K562 (cell line): ENCODE measurements at regions not wholly inside any gene's neighbourhood (a gene's known extent, or its start where the extent isn't known, plus 50 kb on each side); places are given as distances from the start of the nearest gene placed in this dataset.

Experiments used
- ATAC-seq: fragments of 200-7000 bp; cut with Tn5 transposase; 3 replicates; pipeline ENCODE4 v1.9.1; 2020; ENCODE audit warnings: moderate library complexity
- BruUV-seq: library from RNA; stranded (reverse); fragments of 400-500 nt; replicated peaks from 2 replicates; lab custom pipeline; 2021; lab: Mats Ljungman, UMichigan
- CTCF ChIA-PET: fragments of 300-600 bp; formaldehyde crosslinking; extraction: SDS; loops from one replicate; lab custom pipeline; 2021; ENCODE audit warnings: low intra/inter-chr PET ratio; lab: Yijun Ruan, JAX
- POLR2A ChIA-PET: fragments of 300-600, 350-650 bp; sonication (Branson Sonifier 250); formaldehyde crosslinking; extraction: SDS; loops from one replicate; lab custom pipeline; 2021; ENCODE audit warnings: antibody characterized with exemption, inconsistent platforms; lab: Yijun Ruan, JAX
- DNase-seq, 4 experiments: peaks; one replicate each; pipeline versions ENCODE4 v3.0.0 to v3.0.0-alpha.2; 2011 to 2018; ENCODE audit warnings: low spot score in 3 of 4, mixed read lengths in 3 of 4; ENCODE audit errors: extremely low read depth in 1 of 4
- FAIRE-seq: peaks from 2 replicates; lab custom pipeline; 2011; peaks lifted over from hg19 to GRCh38; lab: Jason Lieb, UNC
- H2AFZ ChIP-seq: 2 replicates; pipeline ENCODE4 v1.6.0; 2011; ENCODE audit warnings: low read depth, low read length, control low read depth, inconsistent platforms
- H3K27ac ChIP-seq: fragments of 200-600 bp; 3 replicates; pipeline ENCODE4 v1.8.0; 2011; ENCODE audit warnings: low read depth, mild to moderate bottlenecking, control low read depth, inconsistent platforms, low read length, moderate library complexity, mixed read lengths; ENCODE audit errors: extremely low read depth
- H3K27me3 ChIP-seq, 2 experiments: fragments of 300-600 bp in 1 of 2; 2 replicates in 1 of 2; 3 replicates in 1 of 2; pipeline versions ENCODE4 v1.6.0 to v1.8.0; 2011; ENCODE audit warnings: inconsistent platforms in 2 of 2, low read length in 2 of 2, mild to moderate bottlenecking in 1 of 2, mixed read lengths in 1 of 2, moderate library complexity in 1 of 2; ENCODE audit not compliant: control insufficient read depth in 2 of 2, insufficient read depth in 2 of 2
- H3K36me3 ChIP-seq: fragments of 300-600 bp; 3 replicates; pipeline ENCODE4 v1.8.0; 2011; ENCODE audit warnings: mild to moderate bottlenecking, low read length, inconsistent platforms; ENCODE audit not compliant: control insufficient read depth, insufficient read depth
- H3K4me1 ChIP-seq, 2 experiments: fragments of 200-600 bp in 1 of 2; replicated peaks in 1 of 2; 2 replicates in 1 of 2; 3 replicates in 1 of 2; pipeline versions ENCODE4 v1.5.1 to v1.8.0; 2011; ENCODE audit warnings: inconsistent platforms in 2 of 2, low read length in 2 of 2, mild to moderate bottlenecking in 1 of 2, mixed read lengths in 1 of 2, moderate library complexity in 1 of 2; ENCODE audit not compliant: control insufficient read depth in 2 of 2, insufficient read depth in 2 of 2
- H3K4me2 ChIP-seq: 2 replicates; pipeline ENCODE4 v1.6.1; 2011; ENCODE audit warnings: low read length, control low read depth, inconsistent platforms, mixed read lengths; ENCODE audit not compliant: insufficient read depth
- H3K4me3 ChIP-seq: fragments of 200-600 bp; sonication (generic), shearing (Covaris generic); 2 replicates; pipeline ENCODE4 v1.5.1; 2016; ENCODE audit warnings: control low read depth, inconsistent platforms
- H3K79me2 ChIP-seq: fragments of 200-600 bp; 3 replicates; pipeline ENCODE4 v1.8.0; 2011; ENCODE audit warnings: low read length, inconsistent platforms; ENCODE audit not compliant: control insufficient read depth, insufficient read depth
- H3K9ac ChIP-seq, 2 experiments: 2 replicates each; pipeline versions ENCODE4 v1.6.0 to v1.6.1; 2011; ENCODE audit warnings: low read depth in 2 of 2, low read length in 2 of 2, control low read depth in 1 of 2, inconsistent platforms in 1 of 2, mild to moderate bottlenecking in 1 of 2, mixed read lengths in 1 of 2; ENCODE audit not compliant: insufficient read depth in 1 of 2
- H3K9me1 ChIP-seq: one replicate; pipeline ENCODE4 v1.6.0; 2011; ENCODE audit warnings: inconsistent platforms, mild to moderate bottlenecking, low read length, moderate library complexity; ENCODE audit not compliant: control insufficient read depth, insufficient read depth
- H3K9me3 ChIP-seq: replicated peaks from 2 replicates; pipeline ENCODE4 v1.5.1; 2011; ENCODE audit warnings: low read depth, low read length, inconsistent platforms; ENCODE audit not compliant: control insufficient read depth, insufficient read depth
- H4K20me1 ChIP-seq: replicated peaks from 2 replicates; pipeline ENCODE4 v1.6.1; 2011; ENCODE audit warnings: low read length, inconsistent platforms, mixed read lengths; ENCODE audit not compliant: control insufficient read depth, insufficient read depth
- BCLAF1 ChIP-seq, 2 experiments: fragments of 450-650 bp in 1 of 2; IDR thresholded peaks; 2 replicates each; pipeline ENCODE4 v1.6.1; 2011 to 2017; ENCODE audit warnings: low read depth in 2 of 2, antibody characterized with exemption in 1 of 2, borderline replicate concordance in 1 of 2, low read length in 1 of 2, mild to moderate bottlenecking in 1 of 2, mixed read lengths in 1 of 2; ENCODE audit not compliant: control insufficient read depth in 1 of 2
- E2F3 ChIP-seq: fragments of 250-450 bp; sonication (Bioruptor Pico); IDR thresholded peaks from 2 replicates; pipeline ENCODE4 v1.4.0; 2020; ENCODE audit warnings: mild to moderate bottlenecking
- ERF ChIP-seq: fragments of 450-650 bp; formaldehyde crosslinking; IDR thresholded peaks from 2 replicates; pipeline ENCODE4 v1.4.0; 2020; ENCODE audit warnings: mild to moderate bottlenecking, mixed read lengths
- HNRNPH1 ChIP-seq: fragments of 200-400 bp; formaldehyde crosslinking; optimal IDR thresholded peaks from 2 replicates; pipeline ENCODE3; 2017; ENCODE audit warnings: low read depth, mild to moderate bottlenecking, low read length, moderate library complexity
- MYNN ChIP-seq, 2 experiments: sonication (generic); formaldehyde crosslinking in 1 of 2; IDR thresholded peaks; 2 replicates each; pipeline versions ENCODE4 v1.5.0 to v1.6.1; 2016 to 2020; ENCODE audit warnings: antibody characterized with exemption in 1 of 2, missing genetic modification reagents in 1 of 2
- NFYB ChIP-seq: IDR thresholded peaks from 2 replicates; pipeline ENCODE4 v1.6.1; 2011; ENCODE audit warnings: mild to moderate bottlenecking, moderate library complexity; ENCODE audit not compliant: insufficient read length; ENCODE audit errors: extremely low read depth
- NR2C2 ChIP-seq, 2 experiments: fragments of 200-800 bp in 1 of 2; sonication (Bioruptor generic) in 1 of 2; sonication (generic) in 1 of 2; formaldehyde crosslinking in 1 of 2; IDR thresholded peaks; 2 replicates each; pipeline versions ENCODE4 v1.6.1 to v1.8.0; 2016 to 2022; ENCODE audit warnings: mild to moderate bottlenecking in 1 of 2, missing compliant biosample characterization in 1 of 2, missing genetic modification characterization in 1 of 2, missing genetic modification reagents in 1 of 2
- POLR2AphosphoS5 ChIP-seq: IDR thresholded peaks from 2 replicates; pipeline ENCODE4 v1.6.1; 2011; ENCODE audit warnings: mild to moderate bottlenecking, low read depth, low read length, moderate library complexity; ENCODE audit not compliant: control insufficient read depth, insufficient read depth
- PRMT5 ChIP-seq: sonication (generic); formaldehyde crosslinking; IDR thresholded peaks from 2 replicates; pipeline ENCODE4 v1.5.0; 2020; ENCODE audit warnings: missing genetic modification reagents
- RBM15 ChIP-seq: fragments of 200-400 bp; formaldehyde crosslinking; IDR thresholded peaks from 2 replicates; pipeline ENCODE4 v1.6.1; 2018; ENCODE audit warnings: mild to moderate bottlenecking, low read length, moderate library complexity; ENCODE audit not compliant: insufficient read depth
- RCOR1 ChIP-seq, 2 experiments: IDR thresholded peaks; 2 replicates each; pipeline ENCODE4 v1.6.1; 2012; ENCODE audit warnings: low read depth in 2 of 2, low read length in 2 of 2, borderline replicate concordance in 1 of 2, improper control_type of control experiment in 1 of 2
- ZNF408 ChIP-seq: fragments of 250-450 bp; sonication (Bioruptor Pico); IDR thresholded peaks from 2 replicates; pipeline ENCODE4 v1.4.0; 2020; ENCODE audit warnings: low read depth, mild to moderate bottlenecking, moderate library complexity
- WGBS: fragments of 100-300 bp; shearing (Covaris generic); methylation state at CpG from one replicate; pipeline ENCODE4 v1.1.6; 2016; ENCODE audit warnings: low coverage, mixed read lengths; ENCODE audit not compliant: insufficient coverage; ENCODE audit errors: missing lambda C conversion rate; 5-methylcytosine and 5-hydroxymethylcytosine counted together
- in situ Hi-C: fragments of 300-500 bp; cut with MboI; formaldehyde crosslinking; loops from 4 replicates; pipeline ENCODE4 v1.15.0; 2018; ENCODE audit warnings: inconsistent platforms, mixed read lengths
- intact Hi-C: fragments of 100-400 bp; cut with micrococcal nuclease; formaldehyde crosslinking; loops from 2 replicates; pipeline ENCODE4 v1.14.2; 2022

GRCh38 chr11:81129618-81130017 is 1604.0 kb downstream of the FAM181B start:
- Histone ChIP-seq H3K4me1 (no peaks in the 10 kb centered on the region), H4K20me1 (no peaks in the 10 kb centered on the region), H3K4me3 (no peak overlapping the region), H3K9ac (no peak overlapping the region), H3K4me2 (no peak overlapping the region), H3K79me2 (no peaks in the 10 kb centered on the region), H3K36me3 (no peaks in the 10 kb centered on the region), H2AFZ (no peak overlapping the region), H3K27ac (no peak overlapping the region), H3K27me3 (no peaks in the 10 kb centered on the region), H3K9me1 (no peaks in the 10 kb centered on the region), H3K9me3 (no peaks in the 10 kb centered on the region)
- 0% methylated on average over 3 of the region's 3 CpGs for WGBS
- no peak for DNase-seq
- no peak for TF ChIP-seq NR2C2 (CRISPR knock-in tag; IDR thresholded peaks at IDR 0.05)
- TF ChIP-seq NR2C2 (tag; IDR thresholded peaks at IDR 0.05): no peak
- no peak for TF ChIP-seq ZNF408
- no peak for TF ChIP-seq RCOR1 (IDR thresholded peaks at IDR 0.05; ENCODE audit: borderline replicate concordance in 1 of 2, low read depth in 2 of 2, low read length in 2 of 2)
- no peak for TF ChIP-seq POLR2AphosphoS5
- TF ChIP-seq BCLAF1 (IDR thresholded peaks at IDR 0.05; ENCODE audit: borderline replicate concordance in 1 of 2, control insufficient read depth in 1 of 2, low read depth in 2 of 2, low read length in 1 of 2): no peak
- TF ChIP-seq PRMT5 (CRISPR knock-in tag): no peak
- no peak for TF ChIP-seq E2F3 (CRISPR knock-in tag)
- TF ChIP-seq NFYB: no peak
- TF ChIP-seq ERF (CRISPR knock-in tag): no peak
- TF ChIP-seq HNRNPH1: no peak
- no peak for TF ChIP-seq MYNN (IDR thresholded peaks at IDR 0.05)
- no peak for TF ChIP-seq MYNN (CRISPR knock-in tag; IDR thresholded peaks at IDR 0.05)
- TF ChIP-seq RBM15: no peak
- in situ Hi-C loops (no loop called here), intact Hi-C loops (no loop called here)
- ATAC-seq: no peak
- ChIA-PET POLR2A (no interaction called here), CTCF (no interaction called here)
- FAIRE-seq: no peak
- no TSS peak for BruUV-seq
